ENCODE measurements at regions not wholly inside any gene's neighbourhood (a gene's known extent, or its start where the extent isn't known, plus 50 kb on each side); places are given as distances from the start of the nearest gene placed in this dataset.
"Not testable (repeated sequence)": the region's sequence is repeated elsewhere in the genome, so short reads cannot be mapped to it uniquely, and the experiment has no call there.

- no peak for DNase-seq (ENCODE audit: low read depth in 2 of 3, low spot score in 2 of 3)
Measured at GRCh38 chr9:80520231-80520630, 948.5 kb downstream of the TLE4 start.

GRCh38 chr9:80518441-80518840, 946.7 kb downstream of the TLE4 start:
- no peak for DNase-seq (ENCODE audit: low read depth in 2 of 3, low spot score in 2 of 3)

- DNase-seq (ENCODE audit: low read depth in 2 of 3, low spot score in 2 of 3), result no peak
Measured at GRCh38 chr9:80516679-80517078, 944.9 kb downstream of the TLE4 start.

- no peak for DNase-seq (ENCODE audit: low read depth in 2 of 3, low spot score in 2 of 3)
Measured at GRCh38 chr9:80509358-80509757, 937.6 kb downstream of the TLE4 start.

GRCh38 chr9:80507611-80508010, 935.8 kb downstream of the TLE4 start:
- DNase-seq (ENCODE audit: low read depth in 2 of 3, low spot score in 2 of 3), result no peak

- DNase-seq (ENCODE audit: low read depth in 2 of 3, low spot score in 2 of 3), result no peak
Measured at GRCh38 chr9:80504601-80505230, 933.0 kb downstream of the TLE4 start.

GRCh38 chr9:80503671-80504281, 932.0 kb downstream of the TLE4 start:
- DNase-seq (ENCODE audit: low read depth in 2 of 3, low spot score in 2 of 3), result no peak

- DNase-seq (ENCODE audit: low read depth in 2 of 3, low spot score in 2 of 3), result no peak
Measured at GRCh38 chr9:80502306-80502705, 930.5 kb downstream of the TLE4 start.

- no peak for DNase-seq (ENCODE audit: low read depth in 2 of 3, low spot score in 2 of 3)
Measured at GRCh38 chr9:80501635-80502034, 929.9 kb downstream of the TLE4 start.

- DNase-seq (ENCODE audit: low read depth in 2 of 3, low spot score in 2 of 3), result no peak
Measured at GRCh38 chr9:80500300-80500699, 928.5 kb downstream of the TLE4 start.

GRCh38 chr9:80498001-80498555, 926.3 kb downstream of the TLE4 start:
- no peak for DNase-seq (ENCODE audit: low read depth in 2 of 3, low spot score in 2 of 3)

- DNase-seq (ENCODE audit: low read depth in 2 of 3, low spot score in 2 of 3), result no peak
Measured at GRCh38 chr9:80496901-80497556, 925.3 kb downstream of the TLE4 start.

- DNase-seq (ENCODE audit: low read depth in 2 of 3, low spot score in 2 of 3), result no peak
Measured at GRCh38 chr9:80493258-80493657, 921.5 kb downstream of the TLE4 start.

GRCh38 chr9:80492221-80492620, 920.5 kb downstream of the TLE4 start:
- no peak for DNase-seq (ENCODE audit: low read depth in 2 of 3, low spot score in 2 of 3)

- no peak for DNase-seq (ENCODE audit: low read depth in 2 of 3, low spot score in 2 of 3)
Measured at GRCh38 chr9:80491086-80491696, 919.4 kb downstream of the TLE4 start.

GRCh38 chr9:80489329-80489728, 917.6 kb downstream of the TLE4 start:
- no peak for DNase-seq (ENCODE audit: low read depth in 2 of 3, low spot score in 2 of 3)

- no peak for DNase-seq (ENCODE audit: low read depth in 2 of 3, low spot score in 2 of 3)
Measured at GRCh38 chr9:80485420-80486250, 913.9 kb downstream of the TLE4 start.

GRCh38 chr9:80482251-80482650, 910.5 kb downstream of the TLE4 start:
- DNase-seq (ENCODE audit: low read depth in 2 of 3, low spot score in 2 of 3), result not testable (repeated sequence)

- DNase-seq (ENCODE audit: low read depth in 2 of 3, low spot score in 2 of 3), result no peak
Measured at GRCh38 chr9:80467632-80468031, 895.9 kb downstream of the TLE4 start.

GRCh38 chr9:80465556-80465955, 893.8 kb downstream of the TLE4 start:
- DNase-seq (ENCODE audit: low read depth in 2 of 3, low spot score in 2 of 3), result no peak

- DNase-seq (ENCODE audit: low read depth in 2 of 3, low spot score in 2 of 3), result no peak
Measured at GRCh38 chr9:80449513-80449912, 877.7 kb downstream of the TLE4 start.
